ENCODE measurements at regions not wholly inside any gene's neighbourhood (a gene's known extent, or its start where the extent isn't known, plus 50 kb on each side); places are given as distances from the start of the nearest gene placed in this dataset.

- no peak for DNase-seq
Measured at GRCh38 chr6:40714576-40715564, 127.7 kb upstream of the LRFN2 start.

- no peak for DNase-seq
Measured at GRCh38 chr6:40714143-40714542, 127.0 kb upstream of the LRFN2 start.

GRCh38 chr6:40713002-40713719 is 126.0 kb upstream of the LRFN2 start:
- no peak for DNase-seq

GRCh38 chr6:40710626-40711330 is 123.6 kb upstream of the LRFN2 start:
- DNase-seq, result no peak

DNA sequence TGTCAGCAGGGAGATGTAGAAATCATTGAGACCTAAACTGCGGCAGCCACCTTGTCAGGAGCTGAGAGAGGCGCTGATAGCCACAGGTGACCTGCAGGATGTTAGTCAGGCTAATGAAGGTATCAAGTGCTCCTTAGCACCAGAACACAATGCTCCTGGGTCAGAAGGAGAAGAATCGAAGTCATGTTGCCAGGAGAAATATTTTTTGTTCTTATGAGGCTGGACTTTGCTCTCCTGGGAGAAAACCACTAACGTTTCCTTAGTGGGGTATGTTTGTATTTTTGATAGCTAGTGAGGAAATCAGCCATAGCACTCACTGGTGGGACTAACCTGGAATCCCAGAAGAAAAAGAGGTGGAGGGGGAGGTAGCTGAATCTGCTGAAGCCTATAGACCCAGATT is 120.9 kb upstream of the LRFN2 start:
- no peak for DNase-seq

- DNase-seq, result no peak
Measured at GRCh38 chr6:40706178-40706577, 119.0 kb upstream of the LRFN2 start.

- DNase-seq, result no peak
Measured at GRCh38 chr6:40705354-40705753, 118.2 kb upstream of the LRFN2 start.

- no peak for DNase-seq
Measured at GRCh38 chr6:40701352-40702007, 114.3 kb upstream of the LRFN2 start.

- DNase-seq, result no peak
Measured at GRCh38 chr6:40700006-40700580, 112.9 kb upstream of the LRFN2 start.

GRCh38 chr6:40695750-40696415 is 108.7 kb upstream of the LRFN2 start:
- DNase-seq, result no peak

- peak; percentile 19 for DNase-seq
Measured at GRCh38 chr6:40695114-40695513, 108.0 kb upstream of the LRFN2 start.

DNA sequence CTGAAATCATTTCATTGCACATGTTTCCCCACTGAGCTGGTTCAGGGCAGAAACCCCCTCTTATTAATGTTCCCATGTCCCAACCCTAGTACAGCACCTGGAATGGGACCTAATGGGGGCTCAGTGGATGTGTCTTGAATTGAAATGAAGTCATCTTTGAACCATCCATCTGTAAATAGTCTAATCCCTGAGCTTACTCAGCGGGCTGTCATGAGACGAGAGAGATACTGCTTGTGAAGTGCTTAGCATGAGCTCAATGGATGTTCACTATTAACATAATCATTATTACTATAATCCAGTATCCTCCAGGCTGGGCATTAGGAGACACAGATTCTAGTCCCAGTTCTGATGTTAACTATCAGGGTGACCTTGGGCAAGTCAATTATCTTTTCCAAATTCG is 106.6 kb upstream of the LRFN2 start:
- no peak for DNase-seq

DNA sequence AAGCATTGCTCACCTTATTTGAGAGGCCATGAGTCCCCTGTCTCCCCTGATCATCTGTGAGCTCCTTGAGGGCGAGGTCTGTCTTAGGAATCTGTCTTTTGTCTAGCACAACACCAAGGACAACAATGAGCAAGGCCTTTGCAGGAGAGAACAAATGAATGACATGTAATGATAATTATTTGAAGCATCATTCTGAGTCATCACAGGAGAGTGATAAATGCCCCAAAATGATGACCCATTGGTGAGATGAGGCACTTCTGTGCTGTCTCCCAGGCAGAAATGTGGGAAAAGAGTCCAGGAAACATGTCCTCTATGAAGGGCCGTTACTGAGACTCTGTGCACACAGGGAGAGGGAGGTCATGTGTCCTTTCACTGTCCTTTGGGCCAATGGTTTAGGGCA is 105.2 kb upstream of the LRFN2 start:
- DNase-seq, result no peak

GRCh38 chr6:40689185-40689584 is 102.0 kb upstream of the LRFN2 start:
- DNase-seq, result no peak

DNA sequence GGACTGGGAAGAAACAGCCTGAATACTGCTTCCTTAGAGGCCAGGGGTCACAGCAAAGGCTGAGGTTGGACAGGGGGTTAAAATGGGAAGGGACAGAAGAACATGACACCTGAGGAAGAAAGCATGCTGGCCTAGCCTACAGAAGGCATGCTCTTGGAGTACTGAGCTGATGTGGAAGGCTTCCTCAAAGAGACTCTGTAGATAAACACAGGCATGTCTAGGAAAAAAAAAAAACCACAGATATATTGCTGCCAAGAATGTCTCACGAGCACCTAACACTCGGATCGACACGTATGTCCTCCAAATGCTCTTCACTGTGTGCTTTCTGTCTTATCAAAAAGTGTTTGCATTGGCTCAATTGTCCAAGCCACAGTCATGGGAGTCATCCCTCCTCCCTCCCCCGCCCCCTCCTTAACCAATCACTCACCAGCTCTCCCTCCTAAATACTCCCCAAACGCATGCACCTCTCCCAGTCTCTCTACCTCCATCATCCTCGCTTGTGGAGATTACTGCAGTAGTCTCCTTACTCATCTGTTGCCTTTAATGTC is 101.1 kb upstream of the LRFN2 start:
- DNase-seq, result no peak

DNA sequence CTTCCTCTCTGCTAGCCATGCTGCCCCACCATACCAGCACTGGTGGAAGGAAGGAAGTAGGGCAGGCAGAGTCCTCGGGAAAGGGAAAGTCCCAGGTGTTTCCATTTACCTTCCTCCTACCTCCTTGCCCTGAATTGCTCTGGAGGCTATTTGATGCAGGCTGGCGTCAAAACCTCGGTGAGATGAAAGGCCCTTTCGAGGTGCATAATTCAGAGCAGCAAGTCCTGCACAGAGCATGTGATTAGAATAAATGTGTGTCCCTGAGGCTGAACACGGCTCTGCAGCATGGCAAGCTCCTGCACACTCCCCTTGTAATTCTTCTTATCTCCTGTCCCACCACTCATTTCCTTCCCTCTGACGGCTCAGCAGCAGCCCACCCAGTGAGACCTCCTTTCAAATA is 98.7 kb upstream of the LRFN2 start:
- DNase-seq, result no peak

GRCh38 chr6:40681622-40682021 is 94.5 kb upstream of the LRFN2 start:
- no peak for DNase-seq

GRCh38 chr6:40678941-40679340 is 91.8 kb upstream of the LRFN2 start:
- DNase-seq, result no peak

DNA sequence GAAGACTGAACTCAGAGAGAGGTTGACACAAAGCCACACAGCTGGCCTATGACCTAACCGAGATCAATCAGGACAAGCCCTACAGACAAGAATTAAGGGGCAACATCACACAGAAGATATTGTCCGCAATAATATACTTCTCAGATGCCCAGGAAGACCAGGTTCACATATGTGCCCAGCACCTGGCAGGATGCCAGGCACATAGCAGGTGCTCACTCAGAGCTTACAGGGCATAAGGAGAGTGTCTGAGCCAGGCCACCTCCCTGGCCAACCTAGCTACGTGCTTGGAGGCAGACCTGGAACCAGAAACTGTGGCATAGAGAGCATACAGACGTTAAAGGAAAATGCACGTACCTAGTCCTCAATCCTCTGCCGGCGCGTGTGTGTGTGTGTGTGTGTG is 87.0 kb upstream of the LRFN2 start:
- DNase-seq, result no peak

DNA sequence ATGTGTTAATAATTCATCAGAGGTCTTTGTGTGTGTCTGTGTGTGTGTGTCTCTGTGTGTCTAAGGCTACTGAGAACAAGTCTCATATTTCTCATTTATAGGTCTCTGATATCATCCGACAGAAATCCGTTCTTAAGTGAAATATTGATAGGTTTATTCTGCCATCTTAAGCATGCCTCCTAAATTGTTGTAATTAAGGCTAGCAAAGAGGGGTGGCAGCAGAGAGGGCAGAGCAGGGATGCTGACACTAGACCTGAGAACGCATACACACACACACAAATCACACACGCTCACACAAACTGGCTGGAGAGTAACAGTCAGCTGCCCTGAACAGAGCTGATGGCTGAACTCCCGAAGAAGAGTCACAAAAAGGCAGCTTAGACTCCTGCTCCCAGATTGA is 84.9 kb upstream of the LRFN2 start:
- no peak for DNase-seq

DNA sequence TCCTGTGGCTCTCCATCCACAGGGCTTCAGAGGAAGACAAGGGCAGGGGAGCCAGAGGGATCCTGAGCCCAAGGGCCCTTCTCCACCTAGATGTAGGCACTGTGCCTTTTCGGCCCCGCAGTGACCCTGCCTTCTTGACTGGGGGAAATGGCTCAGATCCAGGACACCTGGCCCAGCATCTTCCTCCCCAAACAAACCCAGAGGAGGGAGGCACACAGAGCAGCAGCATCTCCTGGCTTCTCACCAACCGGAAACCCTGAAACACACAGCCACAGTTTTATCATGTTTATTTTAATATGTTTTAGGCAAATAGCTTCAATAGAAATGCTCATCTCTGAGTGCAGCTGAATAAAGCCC is 84.5 kb upstream of the LRFN2 start:
- no peak for DNase-seq
